Heart right ventricle (tissue), 16 donors: ENCODE measurements at regions not wholly inside any gene's neighbourhood (a gene's known extent, or its start where the extent isn't known, plus 50 kb on each side); places are given as distances from the start of the nearest gene placed in this dataset.

ENCODE experiments used
- ATAC-seq, 8 donors: fragments of 200-7000 bp; cut with Tn5 transposase; one replicate each; pipeline ENCODE4 v1.9.1; 2020; ENCODE audit warnings: mild to moderate bottlenecking in 8 of 8, moderate library complexity in 8 of 8, moderate number of reproducible peaks in 1 of 8
- DNase-seq, 2 donors: peaks; one replicate each; pipeline ENCODE4 v3.0.0-alpha.2; 2020
- H3K27ac ChIP-seq, 10 donors: fragments of 200-600 bp; sonication (generic) in 2 of 10; one replicate each; pipeline versions ENCODE4 v1.5.0 to v1.8.0; 2020 to 2022; ENCODE audit warnings: mild to moderate bottlenecking in 3 of 10
- H3K27me3 ChIP-seq, 7 donors: fragments of 200-600 bp; one replicate each; pipeline ENCODE4 v1.8.0; 2021 to 2022; ENCODE audit warnings: mild to moderate bottlenecking in 2 of 7
- H3K36me3 ChIP-seq, 9 donors: fragments of 200-600 bp; sonication (generic) in 1 of 9; one replicate each; pipeline versions ENCODE4 v1.5.0 to v1.8.0; 2020 to 2022; ENCODE audit warnings: mild to moderate bottlenecking in 2 of 9
- H3K4me1 ChIP-seq, 9 donors: fragments of 200-600 bp; sonication (generic) in 1 of 9; one replicate each; pipeline versions ENCODE4 v1.5.0 to v1.8.0; 2020 to 2022; ENCODE audit warnings: mild to moderate bottlenecking in 4 of 9
- H3K4me3 ChIP-seq, 10 donors: fragments of 200-600 bp; sonication (generic) in 2 of 10; one replicate each; pipeline versions ENCODE4 v1.5.0 to v1.8.0; 2020 to 2022; ENCODE audit warnings: mild to moderate bottlenecking in 7 of 10, moderate library complexity in 2 of 10
- H3K9me3 ChIP-seq, 11 donors: fragments of 200-600 bp in 10 of 11; sonication (generic) in 2 of 11; one replicate each; pipeline versions ENCODE4 v1.5.0 to v1.8.0; 2013 to 2022; ENCODE audit warnings: mild to moderate bottlenecking in 2 of 11, control low read depth in 1 of 11, moderate library complexity in 1 of 11
- WGBS, 2 donors: extraction: QIAGEN DNeasy Blood & Tissue Kit; methylation state at CpG; one replicate each; pipeline ENCODE4 v1.1.7; 2013; ENCODE audit warnings: inconsistent platforms in 1 of 2; 5-methylcytosine and 5-hydroxymethylcytosine counted together
- intact Hi-C, 10 donors: fragments of 100-400 bp; cut with DNase I; formaldehyde crosslinking; loops; one replicate each; pipeline versions ENCODE4 v1.11.1 to v1.14.2; 2022
- TF ChIP-seq, protein P1 (sequence below), 9 donors: fragments of 200-600 bp; sonication (generic) in 2 of 9; IDR thresholded peaks; one replicate each; pipeline versions ENCODE4 v1.5.0 to v1.8.0; 2021 to 2022; ENCODE audit warnings: antibody characterized with exemption in 9 of 9, mild to moderate bottlenecking in 5 of 9, moderate library complexity in 1 of 9
- donor health status: Arrhythmogenic right ventricular cardiomyopathy.
- donor health status: ischemic (EF 13 %, LVEDD 7.1; RV severe dilation, severe dysfunction).
- donor health status: healthy with polysubstance abuse.
- donor health status: DM: no; HTN: yes; CAD: no.
- donor health status: DM: no; HTN: no; CAD: no.
- donor health status: ischemic (EF 25% LVEDD 6.9; RV normal size, moderate dysfunction).
- donor health status: ischemic (EF 25% LVEDD 5.7; RV mildly dilated, moderate dysfunction).
- donor health status: healthy.
- donor health status: DM: yes; HTN: yes; CAD: no.
- donor health status: Ischemic cardiomyopathy.
- donor health status: ischemic (EF 35%, LVEDD 5.7; RV mildly dilated, moderate dysfunction).
- donor health status: nonischemic (EF 11% LVEDD 7.7; RV severe dilation, severe dysfunction).
- donor health status: DM: yes; HTN: yes; CAD: no.
- donor health status: PGD.
- donor health status: ischemic (EF 29% LVEDD 5.4; RV normal size, mild dysfunction).
- donor health status: nonischemic (EF 23%, LVEDD 6.1; RV moderate dilation, normal function).

GRCh38 chr3:63150880-63151279 lies 127.2 kb upstream of the SYNPR start:
- WGBS, 2 donors = 48 to 76% methylated on average over 3 of the region's 3 CpGs
- Histone ChIP-seq H3K4me1 (peaks cover 0 to 13% (median 0%) of the 10 kb centered on the region in 9 donors), H3K27ac (no peak overlapping the region), H3K36me3 (no peaks in the 10 kb centered on the region), H3K9me3 (no peaks in the 10 kb centered on the region), H3K4me3 (no peak overlapping the region), H3K27me3 (no peaks in the 10 kb centered on the region)
- DNase-seq = no peak
- no peak for ATAC-seq
- TF ChIP-seq, protein P1, sequence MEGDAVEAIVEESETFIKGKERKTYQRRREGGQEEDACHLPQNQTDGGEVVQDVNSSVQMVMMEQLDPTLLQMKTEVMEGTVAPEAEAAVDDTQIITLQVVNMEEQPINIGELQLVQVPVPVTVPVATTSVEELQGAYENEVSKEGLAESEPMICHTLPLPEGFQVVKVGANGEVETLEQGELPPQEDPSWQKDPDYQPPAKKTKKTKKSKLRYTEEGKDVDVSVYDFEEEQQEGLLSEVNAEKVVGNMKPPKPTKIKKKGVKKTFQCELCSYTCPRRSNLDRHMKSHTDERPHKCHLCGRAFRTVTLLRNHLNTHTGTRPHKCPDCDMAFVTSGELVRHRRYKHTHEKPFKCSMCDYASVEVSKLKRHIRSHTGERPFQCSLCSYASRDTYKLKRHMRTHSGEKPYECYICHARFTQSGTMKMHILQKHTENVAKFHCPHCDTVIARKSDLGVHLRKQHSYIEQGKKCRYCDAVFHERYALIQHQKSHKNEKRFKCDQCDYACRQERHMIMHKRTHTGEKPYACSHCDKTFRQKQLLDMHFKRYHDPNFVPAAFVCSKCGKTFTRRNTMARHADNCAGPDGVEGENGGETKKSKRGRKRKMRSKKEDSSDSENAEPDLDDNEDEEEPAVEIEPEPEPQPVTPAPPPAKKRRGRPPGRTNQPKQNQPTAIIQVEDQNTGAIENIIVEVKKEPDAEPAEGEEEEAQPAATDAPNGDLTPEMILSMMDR (IDR thresholded peaks at IDR 0.05) = no peak
- intact Hi-C loops = no loop called here

DNA sequence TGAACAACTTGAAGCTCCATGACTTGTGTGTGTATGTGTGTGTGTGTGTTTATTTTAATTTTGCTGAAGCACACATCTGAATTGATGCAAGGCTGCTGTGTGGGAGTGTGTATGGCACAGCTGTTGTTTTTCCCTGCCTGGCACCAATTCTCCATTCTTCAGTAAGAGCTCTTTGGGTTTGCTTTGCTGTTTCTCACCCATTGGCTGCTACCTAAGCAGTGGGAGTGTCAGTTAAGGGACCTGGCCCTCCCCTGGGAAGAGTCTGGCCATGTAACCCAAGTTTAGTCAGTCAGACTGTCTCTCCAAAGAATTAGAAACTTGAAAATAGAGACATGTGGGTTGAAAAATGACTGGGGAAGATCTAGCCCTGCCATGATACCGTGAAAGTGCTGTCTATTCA lies 126.2 kb upstream of the SYNPR start:
- ATAC-seq (no peak), DNase-seq (no peak)
- H3K4me1 ChIP-seq = peaks cover 0 to 4% (median 0%) of the 10 kb centered on the region in 9 donors
- no peak overlapping the region for H3K27ac ChIP-seq
- no peaks in the 10 kb centered on the region for H3K9me3 ChIP-seq
- no peaks in the 10 kb centered on the region for H3K36me3 ChIP-seq
- H3K27me3 ChIP-seq = no peaks in the 10 kb centered on the region
- intact Hi-C loops = no loop called here
- H3K4me3 ChIP-seq = no peak overlapping the region
- 76 to 78% methylated on average over 1 of the region's 1 CpG for WGBS, 2 donors
- TF ChIP-seq, protein P1 (IDR thresholded peaks at IDR 0.05) = no peak

DNA sequence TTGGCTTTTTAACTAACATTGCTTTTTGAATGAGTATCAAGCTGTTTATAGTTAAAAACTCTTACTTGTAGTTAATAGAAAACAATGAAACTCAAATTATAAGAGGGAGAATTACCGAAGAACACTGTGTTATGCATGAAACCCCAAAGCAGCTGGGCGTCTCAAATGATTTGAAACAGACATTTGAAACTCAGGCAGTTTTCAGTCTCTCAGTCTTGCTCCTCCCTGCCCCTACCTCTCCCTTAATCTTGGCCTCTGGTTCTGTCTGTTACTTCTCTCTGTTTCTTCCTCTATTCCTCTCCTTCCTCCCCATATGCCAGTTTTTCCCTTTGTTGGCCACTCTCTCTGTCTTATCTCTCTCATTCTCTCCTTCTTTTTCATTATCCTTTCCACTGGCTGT lies 118.3 kb upstream of the SYNPR start:
- H3K27me3 ChIP-seq = no peaks in the 10 kb centered on the region
- H3K9me3 ChIP-seq = no peaks in the 10 kb centered on the region
- H3K4me3 ChIP-seq = no peak overlapping the region
- H3K36me3 ChIP-seq = no peaks in the 10 kb centered on the region
- no peak overlapping the region for H3K27ac ChIP-seq
- DNase-seq = no peak
- H3K4me1 ChIP-seq = no peaks in the 10 kb centered on the region
- ATAC-seq = no peak
- WGBS, 2 donors = 72 to 83% methylated on average over 2 of the region's 2 CpGs
- TF ChIP-seq, protein P1 (IDR thresholded peaks at IDR 0.05) = no peak
- intact Hi-C loops = no loop called here

- TF ChIP-seq, protein P1 (IDR thresholded peaks at IDR 0.05) = no peak
- no peak for ATAC-seq
- Histone ChIP-seq H3K27ac (no peak overlapping the region), H3K36me3 (no peaks in the 10 kb centered on the region), H3K4me1 (no peaks in the 10 kb centered on the region), H3K4me3 (no peak overlapping the region), H3K27me3 (no peaks in the 10 kb centered on the region), H3K9me3 (no peaks in the 10 kb centered on the region)
- no peak for DNase-seq
- intact Hi-C loops = no loop called here
- 55 to 66% methylated on average over 4 of the region's 4 CpGs for WGBS, 2 donors
Measured at GRCh38 chr3:63167113-63167512, 111.0 kb upstream of the SYNPR start.

DNA sequence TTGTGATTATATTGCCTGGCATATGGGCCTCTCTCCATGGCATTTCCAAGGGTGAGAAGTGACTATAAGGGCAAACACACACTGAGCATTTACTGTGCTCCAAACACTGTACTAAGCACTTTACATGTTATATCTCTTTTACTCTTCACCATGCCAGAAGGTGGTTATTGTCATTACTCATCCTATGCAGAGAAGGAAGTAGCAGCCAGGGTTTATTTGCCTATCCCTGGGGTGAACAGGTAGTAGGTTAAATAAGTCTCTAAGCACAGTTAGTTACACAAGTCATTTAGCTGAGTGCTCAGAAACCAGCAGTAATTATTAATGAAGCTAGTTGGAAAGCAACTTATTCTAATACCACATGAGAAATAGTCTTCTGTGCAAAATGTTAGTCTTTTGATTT lies 109.9 kb upstream of the SYNPR start:
- intact Hi-C loops = no loop called here
- H3K27me3 ChIP-seq = no peaks in the 10 kb centered on the region
- H3K27ac ChIP-seq = no peak overlapping the region
- ATAC-seq (no peak), DNase-seq (no peak)
- H3K4me3 ChIP-seq = no peak overlapping the region
- TF ChIP-seq, protein P1 (IDR thresholded peaks at IDR 0.05) = no peak
- H3K9me3 ChIP-seq = peaks cover 0 to 9% (median 0%) of the 10 kb centered on the region in 11 donors
- H3K4me1 ChIP-seq = no peaks in the 10 kb centered on the region
- no peaks in the 10 kb centered on the region for H3K36me3 ChIP-seq
